ENCODE measurements at regions not wholly inside any gene's neighbourhood (a gene's known extent, or its start where the extent isn't known, plus 50 kb on each side); places are given as distances from the start of the nearest gene placed in this dataset.

GRCh38 chr7:137094-137891, 55.1 kb upstream of the FAM20C start:
- Histone ChIP-seq H3K4me1 (ENCODE audit: control insufficient read depth in 1 of 2, insufficient read depth in 2 of 2, low read length in 2 of 2) (no peaks in the 10 kb centered on the region), H3K9ac (ENCODE audit: low read length) (no peak overlapping the region), H3K9me2 (ENCODE audit: insufficient read depth) (no peaks in the 10 kb centered on the region), H2AFZ (ENCODE audit: low read depth, low read length, poor library complexity, severe bottlenecking) (no peak overlapping the region), H3K27ac (ENCODE audit: low read depth, low read length) (no peak overlapping the region), H3K36me3 (ENCODE audit: control insufficient read depth in 1 of 2, insufficient read depth in 2 of 2, low read length in 2 of 2) (no peaks in the 10 kb centered on the region), H3K4me3 (replicated peaks in 1 of 2; ENCODE audit: low read depth in 1 of 2, low read length in 2 of 2) (no peak overlapping the region), H4K20me1 (ENCODE audit: insufficient read depth) (no peaks in the 10 kb centered on the region), H3K79me2 (ENCODE audit: insufficient read depth, low read length) (no peaks in the 10 kb centered on the region), H3K9me3 (ENCODE audit: control insufficient read depth in 1 of 2, insufficient read depth in 1 of 2, low read depth in 1 of 2, low read length in 2 of 2) (no peaks in the 10 kb centered on the region), H3K4me2 (ENCODE audit: low read length) (no peak overlapping the region), H3K27me3 (ENCODE audit: insufficient read depth, low read length) (peaks cover 12% of the 10 kb centered on the region; the same call in 1 of the 2 replicates)
- BruUV-seq (replicated peaks) = no TSS peak
- ChIA-PET RAD21 (ENCODE audit: low non-redundant PET in 1 of 2, low total read pairs in 2 of 2, uncharacterized antibody in 2 of 2, unreplicated experiment in 2 of 2) (no interaction called here), POLR2A (no interaction called here), CTCF (no interaction called here)
- DNase-seq (ENCODE audit: low read depth, low spot score) = no peak
- intact Hi-C loops (cut with micrococcal nuclease) = no loop called here
- ATAC-seq = no peak
- TF ChIP-seq CEBPB (IDR thresholded peaks at IDR 0.05; ENCODE audit: low read depth) = no peak
- TF ChIP-seq CTCF (IDR thresholded peaks at IDR 0.05 in 2 of 3, conservative IDR thresholded peaks at IDR 0.05 in 1 of 3; ENCODE audit: borderline replicate concordance in 1 of 3, insufficient read depth in 1 of 3, low read depth in 2 of 3, low read length in 2 of 3) = no peak
- TF ChIP-seq ATF3 (IDR thresholded peaks at IDR 0.05) = no peak
- TF ChIP-seq SP1 (IDR thresholded peaks at IDR 0.05; ENCODE audit: low read depth) = no peak
- TF ChIP-seq JUND (IDR thresholded peaks at IDR 0.05) = no peak
- no peak for TF ChIP-seq SRF (IDR thresholded peaks at IDR 0.05; ENCODE audit: low read depth)

- H3K27ac ChIP-seq (ENCODE audit: low read depth, low read length) = no peak overlapping the region
- H3K4me3 ChIP-seq (replicated peaks in 1 of 2; ENCODE audit: low read depth in 1 of 2, low read length in 2 of 2) = no peak overlapping the region
- CTCF ChIA-PET = no interaction called here
- POLR2A ChIA-PET = interaction anchor here (0.7 kb wide), 1 partner anchor 10 kb away, joined by 3 read pairs; no protein-coding TSS in a partner anchor
- BruUV-seq (replicated peaks) = no TSS peak
- no peaks in the 10 kb centered on the region for H3K36me3 ChIP-seq (ENCODE audit: control insufficient read depth in 1 of 2, insufficient read depth in 2 of 2, low read length in 2 of 2)
- H3K79me2 ChIP-seq (ENCODE audit: insufficient read depth, low read length) = no peaks in the 10 kb centered on the region
- H3K9me2 ChIP-seq (ENCODE audit: insufficient read depth) = no peaks in the 10 kb centered on the region
- no peaks in the 10 kb centered on the region for H4K20me1 ChIP-seq (ENCODE audit: insufficient read depth)
- no peaks in the 10 kb centered on the region for H3K4me1 ChIP-seq (ENCODE audit: control insufficient read depth in 1 of 2, insufficient read depth in 2 of 2, low read length in 2 of 2)
- ATAC-seq (no peak), DNase-seq (ENCODE audit: low read depth, low spot score) (no peak)
- no peak overlapping the region for H2AFZ ChIP-seq (ENCODE audit: low read depth, low read length, poor library complexity, severe bottlenecking)
- H3K27me3 ChIP-seq (ENCODE audit: insufficient read depth, low read length) = peaks cover 9% of the 10 kb centered on the region; the same call in 1 of the 2 replicates
- no peak overlapping the region for H3K9ac ChIP-seq (ENCODE audit: low read length)
- RAD21 ChIA-PET (ENCODE audit: low non-redundant PET in 1 of 2, low total read pairs in 2 of 2, uncharacterized antibody in 2 of 2, unreplicated experiment in 2 of 2) = no interaction called here
- H3K4me2 ChIP-seq (ENCODE audit: low read length) = no peak overlapping the region
- intact Hi-C loops (cut with micrococcal nuclease) = no loop called here
- H3K9me3 ChIP-seq (ENCODE audit: control insufficient read depth in 1 of 2, insufficient read depth in 1 of 2, low read depth in 1 of 2, low read length in 2 of 2) = no peaks in the 10 kb centered on the region
- no peak for TF ChIP-seq ZBTB33 (IDR thresholded peaks at IDR 0.05; ENCODE audit: extremely low read depth, insufficient replicate concordance, low read length)
- TF ChIP-seq ELF1 (IDR thresholded peaks at IDR 0.05; ENCODE audit: borderline replicate concordance, low read depth) = no peak
- TF ChIP-seq EZH2phosphoT487 (IDR thresholded peaks at IDR 0.05; ENCODE audit: borderline replicate concordance) = no peak
- TF ChIP-seq MAX (IDR thresholded peaks at IDR 0.05) = no peak
- TF ChIP-seq FOSL1 (IDR thresholded peaks at IDR 0.05; ENCODE audit: low read depth) = no peak
- TF ChIP-seq ZNF274 (IDR thresholded peaks at IDR 0.05; ENCODE audit: low read depth, low read length) = no peak
- no peak for TF ChIP-seq SP1 (IDR thresholded peaks at IDR 0.05; ENCODE audit: low read depth)
- no peak for TF ChIP-seq EZH2 (IDR thresholded peaks at IDR 0.05)
These were observed 53.2 kb upstream of the FAM20C start for GRCh38 chr7:139131-139530.
